DMS 273 (cell line): ENCODE measurements at regions not wholly inside any gene's neighbourhood (a gene's known extent, or its start where the extent isn't known, plus 50 kb on each side); places are given as distances from the start of the nearest gene placed in this dataset.

Source experiments
- DNase-seq: peaks from one replicate; lab custom pipeline; 2025; ENCODE audit not compliant: unreplicated experiment; lab: John Stamatoyannopoulos, UW

- no peak for DNase-seq
These were observed 537.7 kb upstream of the MDFIC2 start for GRCh38 chr3:70849911-70850699.

GRCh38 chr3:70840106-70840870, 527.9 kb upstream of the MDFIC2 start:
- no peak for DNase-seq

GRCh38 chr3:70833239-70833960, 521.0 kb upstream of the MDFIC2 start:
- DNase-seq, result no peak

- DNase-seq, result no peak
These were observed 520.4 kb upstream of the MDFIC2 start for GRCh38 chr3:70832834-70833205.

- DNase-seq, result peak; percentile 31
These were observed 519.8 kb upstream of the MDFIC2 start for GRCh38 chr3:70832089-70832833.

- no peak for DNase-seq
These were observed 516.7 kb upstream of the MDFIC2 start for GRCh38 chr3:70829092-70829491.

- DNase-seq, result peak; percentile 52
These were observed 512.3 kb upstream of the MDFIC2 start for GRCh38 chr3:70824773-70825172.

GRCh38 chr3:70824078-70824477, 511.6 kb upstream of the MDFIC2 start:
- peak; percentile 28 for DNase-seq

- no peak for DNase-seq
These were observed 511.2 kb upstream of the MDFIC2 start for GRCh38 chr3:70823622-70824021.

GRCh38 chr3:70822669-70823068, 510.2 kb upstream of the MDFIC2 start:
- peak; percentile 31 for DNase-seq

GRCh38 chr3:70821602-70822001, 509.2 kb upstream of the MDFIC2 start:
- DNase-seq, result no peak

GRCh38 chr3:70820397-70820796, 508.0 kb upstream of the MDFIC2 start:
- DNase-seq, result no peak

GRCh38 chr3:70818145-70818544, 505.7 kb upstream of the MDFIC2 start:
- DNase-seq, result no peak

GRCh38 chr3:70816346-70816745, 503.9 kb upstream of the MDFIC2 start:
- DNase-seq, result peak; percentile 35

GRCh38 chr3:70815817-70816216, 503.4 kb upstream of the MDFIC2 start:
- DNase-seq, result no peak

GRCh38 chr3:70813311-70813710, 500.9 kb upstream of the MDFIC2 start:
- no peak for DNase-seq

GRCh38 chr3:70811880-70812279, 499.4 kb upstream of the MDFIC2 start:
- peak; percentile 69 for DNase-seq

- no peak for DNase-seq
These were observed 496.4 kb upstream of the MDFIC2 start for GRCh38 chr3:70808881-70809280.

GRCh38 chr3:70806556-70806955, 494.1 kb upstream of the MDFIC2 start:
- DNase-seq, result no peak

- DNase-seq, result no peak
These were observed 493.6 kb upstream of the MDFIC2 start for GRCh38 chr3:70806021-70806420.
